Natural killer cell (primary cell): ENCODE measurements at regions not wholly inside any gene's neighbourhood (a gene's known extent, or its start where the extent isn't known, plus 50 kb on each side); places are given as distances from the start of the nearest gene placed in this dataset.

ENCODE experiments used
- ATAC-seq, 3 donors: fragments of 150-1000 bp in 2 of 3; fragments of 200-7000 bp in 1 of 3; cut with Tn5 transposase; 1 replicate in 1 of 3; 2 replicates in 2 of 3; pipeline ENCODE4 v1.10.0; 2021; ENCODE audit warnings: mild to moderate bottlenecking in 2 of 3, moderate library complexity in 2 of 3
- DNase-seq, 2 donors: peaks; one replicate each; pipeline versions ENCODE4 v3.0.0 to v3.0.0-alpha.2; 2013 to 2021; ENCODE audit warnings: mixed read lengths in 1 of 2
- H3K27ac ChIP-seq: one replicate; pipeline ENCODE4 v1.5.1; 2013; ENCODE audit warnings: mild to moderate bottlenecking, low read length
- H3K27me3 ChIP-seq: one replicate; pipeline ENCODE4 v1.6.1; 2013; ENCODE audit warnings: low read length; ENCODE audit not compliant: control insufficient read depth, insufficient read depth
- H3K36me3 ChIP-seq: one replicate; pipeline ENCODE4 v1.6.1; 2013; ENCODE audit warnings: low read length; ENCODE audit not compliant: control insufficient read depth, insufficient read depth
- H3K4me1 ChIP-seq: one replicate; pipeline ENCODE4 v1.6.1; 2013; ENCODE audit warnings: low read length; ENCODE audit not compliant: control insufficient read depth, insufficient read depth
- H3K4me3 ChIP-seq: one replicate; pipeline ENCODE4 v1.5.1; 2013; ENCODE audit warnings: low read length
- H3K9me3 ChIP-seq: one replicate; pipeline ENCODE4 v1.6.1; 2013; ENCODE audit warnings: low read length; ENCODE audit not compliant: control insufficient read depth, insufficient read depth
- H3K27ac Mint-ChIP-seq, 2 donors: one replicate each; pipeline ENCODE4 v1.8.0; 2022; ENCODE audit warnings: mild to moderate bottlenecking in 2 of 2, mixed read lengths in 2 of 2, moderate library complexity in 1 of 2
- H3K27me3 Mint-ChIP-seq, 2 donors: one replicate each; pipeline ENCODE4 v1.8.0; 2022; ENCODE audit warnings: low read depth in 2 of 2, mixed read lengths in 2 of 2
- H3K36me3 Mint-ChIP-seq: one replicate; pipeline ENCODE4 v1.8.0; 2022; ENCODE audit warnings: mixed read lengths
- H3K4me1 Mint-ChIP-seq, 2 donors: one replicate each; pipeline ENCODE4 v1.8.0; 2022; ENCODE audit warnings: mixed read lengths in 2 of 2
- H3K4me3 Mint-ChIP-seq: one replicate; pipeline ENCODE4 v1.8.0; 2022; ENCODE audit warnings: mild to moderate bottlenecking, moderate library complexity, mixed read lengths
- H3K9me3 Mint-ChIP-seq, 2 donors: one replicate each; pipeline ENCODE4 v1.8.0; 2022; ENCODE audit warnings: mixed read lengths in 2 of 2
- CTCF ChIP-seq: fragments of 200-600 bp; IDR thresholded peaks from one replicate; pipeline ENCODE4 v1.8.0; 2022; ENCODE audit warnings: antibody characterized with exemption
- WGBS: methylation state at CpG from one replicate; pipeline ENCODE4 v1.1.7; 2013; ENCODE audit warnings: missing lambda C conversion rate; ENCODE audit not compliant: insufficient coverage; 5-methylcytosine and 5-hydroxymethylcytosine counted together
- intact Hi-C: fragments of 100-400 bp; cut with micrococcal nuclease; formaldehyde crosslinking; loops from one replicate; pipeline ENCODE4 v1.14.2; 2022

- Mint-ChIP-seq H3K4me1 (no peaks in the 10 kb centered on the region), H3K4me3 (no peak overlapping the region), H3K27me3 (peaks cover 0 to 4% of the 10 kb centered on the region in 2 donors), H3K9me3 (no peaks in the 10 kb centered on the region), H3K27ac (no peak overlapping the region), H3K36me3 (no peaks in the 10 kb centered on the region)
- intact Hi-C loops = no loop called here
- Histone ChIP-seq H3K4me3 (no peak overlapping the region), H3K4me1 (no peaks in the 10 kb centered on the region), H3K9me3 (no peaks in the 10 kb centered on the region), H3K27me3 (no peaks in the 10 kb centered on the region), H3K27ac (no peak overlapping the region), H3K36me3 (no peaks in the 10 kb centered on the region)
- ATAC-seq (no peak), DNase-seq (no peak)
- TF ChIP-seq CTCF = no peak
- WGBS = 95% methylated on average over 2 of the region's 2 CpGs
Observed at GRCh38 chr6:139944976-139945375, 570.5 kb upstream of the CITED2 start.

DNA sequence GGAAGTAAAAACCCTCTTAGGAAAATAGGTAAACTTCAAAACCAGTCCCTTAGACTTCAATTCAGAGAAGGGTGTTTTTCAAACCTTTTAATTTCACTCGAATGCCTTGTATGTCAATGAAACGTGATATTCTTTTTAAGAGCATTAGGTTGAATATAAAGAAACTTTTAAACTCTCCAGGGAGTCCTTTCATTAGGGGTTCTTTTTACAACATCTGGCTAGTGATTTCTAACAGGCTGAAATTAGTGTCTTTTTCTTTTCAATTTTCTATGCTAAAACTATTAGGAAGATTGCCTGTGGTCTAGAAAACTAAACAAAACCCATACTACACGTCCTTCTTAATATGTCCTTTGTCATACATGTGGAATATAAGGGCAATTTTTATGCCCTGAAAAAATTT lies 569.7 kb upstream of the CITED2 start:
- TF ChIP-seq CTCF = no peak
- H3K36me3 Mint-ChIP-seq = no peaks in the 10 kb centered on the region
- Histone ChIP-seq H3K9me3 (no peaks in the 10 kb centered on the region), H3K27me3 (no peaks in the 10 kb centered on the region), H3K36me3 (no peaks in the 10 kb centered on the region), H3K4me1 (no peaks in the 10 kb centered on the region), H3K4me3 (no peak overlapping the region), H3K27ac (no peak overlapping the region)
- 90% methylated on average over 2 of the region's 3 CpGs for WGBS
- DNase-seq (no peak), ATAC-seq (no peak)
- intact Hi-C loops = no loop called here
- no peak overlapping the region for H3K4me3 Mint-ChIP-seq
- H3K4me1 Mint-ChIP-seq = no peaks in the 10 kb centered on the region
- H3K27ac Mint-ChIP-seq = no peak overlapping the region
- peaks cover 0 to 4% of the 10 kb centered on the region in 2 donors for H3K27me3 Mint-ChIP-seq
- no peaks in the 10 kb centered on the region for H3K9me3 Mint-ChIP-seq

DNA sequence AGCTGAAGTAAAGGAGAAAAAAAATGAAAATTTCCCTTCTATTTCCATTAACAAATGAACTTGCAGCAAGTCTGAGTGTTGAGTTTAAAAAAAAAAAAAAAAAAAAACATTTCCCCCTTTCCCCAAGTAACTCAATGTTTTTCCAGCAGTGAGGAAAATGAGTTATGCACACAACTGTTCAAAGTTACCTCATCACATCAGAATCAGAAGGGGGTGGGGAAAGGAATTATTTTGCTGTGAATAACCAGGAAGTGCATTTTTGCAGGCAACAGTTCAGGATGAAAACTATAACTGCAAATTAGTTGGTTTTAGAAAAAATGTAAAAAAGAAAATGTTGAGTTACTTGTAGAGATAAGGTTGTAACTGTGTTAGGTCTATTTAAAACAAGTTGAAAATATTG lies 568.9 kb upstream of the CITED2 start:
- H3K36me3 ChIP-seq = no peaks in the 10 kb centered on the region
- no peak overlapping the region for H3K27ac Mint-ChIP-seq
- no peak overlapping the region for H3K4me3 Mint-ChIP-seq
- no peaks in the 10 kb centered on the region for H3K27me3 ChIP-seq
- H3K27me3 Mint-ChIP-seq = peaks cover 0 to 4% of the 10 kb centered on the region in 2 donors
- H3K27ac ChIP-seq = no peak overlapping the region
- no peaks in the 10 kb centered on the region for H3K9me3 ChIP-seq
- H3K4me1 Mint-ChIP-seq = no peaks in the 10 kb centered on the region
- intact Hi-C loops = no loop called here
- no peaks in the 10 kb centered on the region for H3K9me3 Mint-ChIP-seq
- no peak for DNase-seq
- no peak for ATAC-seq
- H3K36me3 Mint-ChIP-seq = no peaks in the 10 kb centered on the region
- H3K4me1 ChIP-seq = no peaks in the 10 kb centered on the region
- no peak for TF ChIP-seq CTCF
- no peak overlapping the region for H3K4me3 ChIP-seq

- ATAC-seq (no peak), DNase-seq (no peak)
- TF ChIP-seq CTCF = no peak
- intact Hi-C loops = no loop called here
- no peaks in the 10 kb centered on the region for H3K9me3 ChIP-seq
- 98% methylated on average over 4 of the region's 5 CpGs for WGBS
- H3K27ac ChIP-seq = no peak overlapping the region
- Mint-ChIP-seq H3K9me3 (no peaks in the 10 kb centered on the region), H3K27ac (no peak overlapping the region), H3K27me3 (peaks cover 0 to 4% of the 10 kb centered on the region in 2 donors), H3K4me1 (no peaks in the 10 kb centered on the region), H3K4me3 (no peak overlapping the region), H3K36me3 (no peaks in the 10 kb centered on the region)
- no peaks in the 10 kb centered on the region for H3K4me1 ChIP-seq
- no peaks in the 10 kb centered on the region for H3K36me3 ChIP-seq
- H3K27me3 ChIP-seq = no peaks in the 10 kb centered on the region
- H3K4me3 ChIP-seq = no peak overlapping the region
Observed at GRCh38 chr6:139942331-139942730, 567.9 kb upstream of the CITED2 start.
